Vagina (tissue), 2 donors: ENCODE measurements at regions not wholly inside any gene's neighbourhood (a gene's known extent, or its start where the extent isn't known, plus 50 kb on each side); places are given as distances from the start of the nearest gene placed in this dataset.

Experiments used
- POLR2A ChIP-seq, 2 donors: fragments of 450-650 bp; IDR thresholded peaks; one replicate each; pipeline ENCODE4 v1.6.1; 2017; ENCODE audit warnings: antibody characterized with exemption in 2 of 2, mild to moderate bottlenecking in 2 of 2, moderate library complexity in 2 of 2
- POLR2AphosphoS5 ChIP-seq, 2 donors: sonication (generic); formaldehyde crosslinking; IDR thresholded peaks; one replicate each; pipeline ENCODE4 v1.9.0; 2017; ENCODE audit warnings: antibody characterized with exemption in 2 of 2, mild to moderate bottlenecking in 2 of 2, low read depth in 1 of 2; ENCODE audit not compliant: insufficient read depth in 1 of 2
- TF ChIP-seq, protein P1 (sequence below), 3 experiments: fragments of 450-650 bp in 2 of 3; fragments of 200-600 bp in 1 of 3; sonication (generic) in 1 of 3; IDR thresholded peaks; one replicate each; pipeline ENCODE4 v1.5.1; 2017 to 2019; ENCODE audit warnings: antibody characterized with exemption in 3 of 3, mild to moderate bottlenecking in 2 of 3, moderate library complexity in 2 of 3

DNA sequence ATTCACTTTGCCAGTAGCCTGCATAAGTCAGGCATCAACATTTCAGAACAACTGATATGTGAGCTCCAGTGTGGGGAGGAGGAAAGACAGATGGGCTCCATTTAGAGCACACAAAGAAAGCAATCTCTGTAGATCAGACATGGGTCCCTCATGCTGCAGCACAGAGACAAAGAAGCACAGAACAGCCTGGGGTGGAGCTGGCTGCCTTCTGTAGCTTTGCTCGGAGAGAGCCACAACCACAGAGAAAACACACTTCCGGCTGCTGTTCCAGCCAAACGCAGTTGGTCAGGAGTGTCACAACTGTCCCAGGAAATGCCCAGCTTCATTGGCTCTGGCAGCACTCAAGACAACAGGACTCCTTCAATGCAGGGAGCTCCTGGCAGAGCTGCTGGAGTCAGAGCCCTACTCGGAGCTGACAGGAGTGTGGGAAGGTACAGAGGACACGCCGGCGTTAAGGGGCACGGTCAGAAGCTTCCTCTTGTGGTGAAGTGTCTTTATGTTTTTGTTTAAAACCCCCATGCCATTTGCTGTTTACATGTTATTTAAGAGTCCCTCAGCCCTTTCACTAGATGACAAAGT lies 494.4 kb downstream of the TCERG1L start:
- TF ChIP-seq, protein P1, sequence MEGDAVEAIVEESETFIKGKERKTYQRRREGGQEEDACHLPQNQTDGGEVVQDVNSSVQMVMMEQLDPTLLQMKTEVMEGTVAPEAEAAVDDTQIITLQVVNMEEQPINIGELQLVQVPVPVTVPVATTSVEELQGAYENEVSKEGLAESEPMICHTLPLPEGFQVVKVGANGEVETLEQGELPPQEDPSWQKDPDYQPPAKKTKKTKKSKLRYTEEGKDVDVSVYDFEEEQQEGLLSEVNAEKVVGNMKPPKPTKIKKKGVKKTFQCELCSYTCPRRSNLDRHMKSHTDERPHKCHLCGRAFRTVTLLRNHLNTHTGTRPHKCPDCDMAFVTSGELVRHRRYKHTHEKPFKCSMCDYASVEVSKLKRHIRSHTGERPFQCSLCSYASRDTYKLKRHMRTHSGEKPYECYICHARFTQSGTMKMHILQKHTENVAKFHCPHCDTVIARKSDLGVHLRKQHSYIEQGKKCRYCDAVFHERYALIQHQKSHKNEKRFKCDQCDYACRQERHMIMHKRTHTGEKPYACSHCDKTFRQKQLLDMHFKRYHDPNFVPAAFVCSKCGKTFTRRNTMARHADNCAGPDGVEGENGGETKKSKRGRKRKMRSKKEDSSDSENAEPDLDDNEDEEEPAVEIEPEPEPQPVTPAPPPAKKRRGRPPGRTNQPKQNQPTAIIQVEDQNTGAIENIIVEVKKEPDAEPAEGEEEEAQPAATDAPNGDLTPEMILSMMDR (IDR thresholded peaks at IDR 0.05), result no peak
- TF ChIP-seq POLR2A (IDR thresholded peaks at IDR 0.05) (no peak), POLR2AphosphoS5 (IDR thresholded peaks at IDR 0.05; ENCODE audit: insufficient read depth in 1 of 2, low read depth in 1 of 2) (no peak)
